ENCODE measurements at regions not wholly inside any gene's neighbourhood (a gene's known extent, or its start where the extent isn't known, plus 50 kb on each side); places are given as distances from the start of the nearest gene placed in this dataset.

- no peak overlapping the region for H3K4me3 ChIP-seq (ENCODE audit: low read depth, low read length)
- no peak for DNase-seq (ENCODE audit: low read depth)
- TF ChIP-seq, protein P1, sequence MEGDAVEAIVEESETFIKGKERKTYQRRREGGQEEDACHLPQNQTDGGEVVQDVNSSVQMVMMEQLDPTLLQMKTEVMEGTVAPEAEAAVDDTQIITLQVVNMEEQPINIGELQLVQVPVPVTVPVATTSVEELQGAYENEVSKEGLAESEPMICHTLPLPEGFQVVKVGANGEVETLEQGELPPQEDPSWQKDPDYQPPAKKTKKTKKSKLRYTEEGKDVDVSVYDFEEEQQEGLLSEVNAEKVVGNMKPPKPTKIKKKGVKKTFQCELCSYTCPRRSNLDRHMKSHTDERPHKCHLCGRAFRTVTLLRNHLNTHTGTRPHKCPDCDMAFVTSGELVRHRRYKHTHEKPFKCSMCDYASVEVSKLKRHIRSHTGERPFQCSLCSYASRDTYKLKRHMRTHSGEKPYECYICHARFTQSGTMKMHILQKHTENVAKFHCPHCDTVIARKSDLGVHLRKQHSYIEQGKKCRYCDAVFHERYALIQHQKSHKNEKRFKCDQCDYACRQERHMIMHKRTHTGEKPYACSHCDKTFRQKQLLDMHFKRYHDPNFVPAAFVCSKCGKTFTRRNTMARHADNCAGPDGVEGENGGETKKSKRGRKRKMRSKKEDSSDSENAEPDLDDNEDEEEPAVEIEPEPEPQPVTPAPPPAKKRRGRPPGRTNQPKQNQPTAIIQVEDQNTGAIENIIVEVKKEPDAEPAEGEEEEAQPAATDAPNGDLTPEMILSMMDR (IDR thresholded peaks at IDR 0.05; ENCODE audit: insufficient read depth, low read length) = no peak
Measured at GRCh38 chr2:129793431-129793902, 186.0 kb upstream of the RAB6C start.

DNA sequence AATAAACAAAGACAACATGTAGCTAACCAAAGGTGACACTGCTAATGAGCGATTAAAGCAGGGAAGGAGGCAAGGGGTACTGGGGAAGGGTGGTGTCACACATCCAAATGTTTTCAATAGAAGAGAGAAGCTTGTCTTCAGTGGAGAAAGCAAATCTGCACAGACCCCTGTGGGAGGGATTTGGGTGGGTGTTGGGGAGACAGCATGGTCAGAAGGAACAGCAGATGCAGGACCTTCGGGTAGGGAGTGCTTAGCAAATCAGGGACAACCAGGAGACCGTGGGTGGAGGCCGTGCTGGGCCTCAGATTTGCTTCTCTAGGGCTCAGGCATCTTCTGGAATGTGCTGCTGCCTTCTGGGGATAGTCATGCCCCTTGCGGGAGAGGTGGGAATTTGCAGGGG, 185.3 kb upstream of the RAB6C start:
- H3K4me3 ChIP-seq (ENCODE audit: low read depth, low read length) = no peak overlapping the region
- no peak for DNase-seq (ENCODE audit: low read depth)
- TF ChIP-seq, protein P1 (IDR thresholded peaks at IDR 0.05; ENCODE audit: insufficient read depth, low read length) = no peak

DNA sequence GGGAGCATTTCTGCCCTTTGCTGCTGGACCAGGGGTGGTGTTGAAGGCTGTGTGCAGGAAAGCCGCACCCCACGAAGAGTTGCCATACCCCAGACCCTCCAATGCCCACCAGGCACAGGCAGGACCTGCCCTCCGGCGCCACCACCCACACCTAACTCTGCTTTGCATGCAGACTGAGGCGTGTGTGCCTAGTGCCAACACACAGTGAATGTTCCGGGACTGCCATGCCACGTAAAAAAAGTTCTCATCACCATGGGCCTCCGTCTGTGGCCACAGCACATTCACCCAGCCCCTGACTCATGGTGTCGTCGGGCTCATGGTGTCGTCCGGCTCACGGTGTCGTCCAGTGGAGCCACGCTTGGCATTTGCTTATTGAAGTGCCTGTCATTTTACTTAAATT, 184.9 kb upstream of the RAB6C start:
- TF ChIP-seq, protein P1 (IDR thresholded peaks at IDR 0.05; ENCODE audit: insufficient read depth, low read length) = no peak
- DNase-seq (ENCODE audit: low read depth) = no peak
- H3K4me3 ChIP-seq (ENCODE audit: low read depth, low read length) = no peak overlapping the region

GRCh38 chr2:129796225-129796624, 183.2 kb upstream of the RAB6C start:
- TF ChIP-seq, protein P1 (IDR thresholded peaks at IDR 0.05; ENCODE audit: insufficient read depth, low read length) = no peak
- no peak for DNase-seq (ENCODE audit: low read depth)
- no peak overlapping the region for H3K4me3 ChIP-seq (ENCODE audit: low read depth, low read length)

DNA sequence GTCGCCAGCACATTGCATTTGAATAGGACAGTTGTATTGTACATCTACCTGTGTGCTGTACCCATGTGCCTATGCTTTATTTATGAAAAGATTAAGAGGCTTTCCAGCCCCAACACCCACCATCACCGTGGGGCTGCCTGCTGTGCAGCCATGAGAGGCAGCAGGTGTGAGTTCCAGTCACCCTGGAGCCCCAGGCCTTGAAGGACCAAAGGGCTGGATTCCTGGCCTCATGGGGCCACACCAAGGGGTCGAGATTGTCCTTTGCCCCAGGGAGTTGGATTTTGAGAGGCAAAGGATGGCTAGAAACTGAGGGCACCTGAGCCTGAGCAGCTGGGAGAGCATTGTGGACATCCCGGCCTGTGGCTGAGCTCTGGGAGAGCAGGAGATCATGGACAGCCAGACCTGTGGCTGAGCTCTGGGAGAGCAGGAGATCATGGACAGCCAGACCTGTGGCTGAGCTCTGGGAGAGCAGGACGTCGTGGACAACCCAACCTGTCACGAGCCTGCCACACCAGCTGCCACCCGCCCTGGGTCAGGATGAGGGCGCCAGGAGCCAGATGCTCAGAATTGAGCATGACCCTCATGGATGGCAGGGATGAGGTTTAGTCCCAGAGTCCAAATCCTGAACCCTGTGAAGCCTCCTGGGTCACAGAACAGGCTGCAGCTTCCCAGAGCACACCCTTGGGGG, 182.5 kb upstream of the RAB6C start:
- TF ChIP-seq, protein P1 (IDR thresholded peaks at IDR 0.05; ENCODE audit: insufficient read depth, low read length) = no peak
- no peak overlapping the region for H3K4me3 ChIP-seq (ENCODE audit: low read depth, low read length)
- DNase-seq (ENCODE audit: low read depth) = no peak

DNA sequence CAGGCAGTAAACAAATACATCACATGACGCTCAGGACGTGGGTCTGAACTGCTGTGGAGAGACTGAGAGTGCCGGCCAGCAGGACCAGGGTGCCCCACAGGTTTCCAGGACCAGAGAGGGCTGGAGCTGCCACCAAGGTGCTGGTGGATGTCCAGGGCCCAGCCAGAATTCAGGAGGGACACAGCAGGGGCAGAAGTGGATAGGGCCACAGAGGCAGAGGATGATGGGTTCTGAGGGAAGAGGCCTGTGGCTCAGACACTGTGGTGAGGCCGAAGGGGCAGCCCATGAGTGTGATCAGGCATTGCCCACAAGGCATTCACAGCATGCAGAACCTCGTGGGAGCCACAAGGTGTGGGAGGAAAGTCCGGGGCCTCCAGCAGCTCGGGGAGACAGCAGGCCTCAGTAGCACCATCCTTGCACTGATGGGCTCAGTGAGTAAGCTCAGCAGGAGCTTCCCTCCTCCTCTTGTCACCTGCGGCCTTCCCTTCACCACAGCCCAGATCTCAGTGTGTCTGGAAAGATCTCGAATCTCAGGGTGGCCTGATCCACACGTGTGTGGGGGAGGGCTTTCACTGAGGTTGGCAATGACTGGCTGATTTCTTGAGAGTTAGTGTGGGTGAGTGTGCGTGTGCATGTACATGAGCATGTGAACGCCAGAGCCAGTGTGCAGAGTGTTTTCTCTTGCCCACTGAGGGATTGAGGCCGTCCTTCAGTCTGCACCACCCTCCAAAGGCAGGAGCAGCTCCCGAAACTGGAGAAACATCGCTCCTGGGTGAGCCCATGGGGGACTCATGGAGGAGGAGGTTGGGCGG, 181.8 kb upstream of the RAB6C start:
- TF ChIP-seq, protein P1 (IDR thresholded peaks at IDR 0.05; ENCODE audit: insufficient read depth, low read length) = no peak
- no peak for DNase-seq (ENCODE audit: low read depth)
- no peak overlapping the region for H3K4me3 ChIP-seq (ENCODE audit: low read depth, low read length)

All from fibroblast of the aortic adventitia (primary cell).